ENCODE measurements at regions not wholly inside any gene's neighbourhood (a gene's known extent, or its start where the extent isn't known, plus 50 kb on each side); places are given as distances from the start of the nearest gene placed in this dataset.

GRCh38 chr3:66819993-66820501 lies 178.1 kb upstream of the KBTBD8 start:
- intact Hi-C loops (cut with micrococcal nuclease), result loop anchor here (5.0 kb wide), 1 partner anchor 568 kb away; no protein-coding TSS in a partner anchor

More at GRCh38 chr3:66819993-66820501, 178.1 kb upstream of the KBTBD8 start:
- H3K36me3 ChIP-seq (ENCODE audit: control insufficient read depth, insufficient read depth, low read length), result no peaks in the 10 kb centered on the region
- DNase-seq (ENCODE audit: extremely low read depth in 1 of 4, low spot score in 3 of 4) (no peak), FAIRE-seq (no peak), ATAC-seq (no peak)
- in situ Hi-C loops (cut with MboI), result loop anchor here (5.0 to 10.0 kb wide), 2 partner anchors 415 to 543 kb away; no protein-coding TSS in a partner anchor
- H3K9me1 ChIP-seq (ENCODE audit: control insufficient read depth, insufficient read depth, low read length), result no peaks in the 10 kb centered on the region
- 0% methylated on average over 3 of the region's 3 CpGs for WGBS (ENCODE audit: insufficient coverage, low coverage, missing lambda C conversion rate)
- H3K27ac ChIP-seq (ENCODE audit: extremely low read depth, low read depth, low read length), result no peak overlapping the region
- TF ChIP-seq LARP7 (IDR thresholded peaks at IDR 0.05), result no peak
- no peak for TF ChIP-seq PREB (CRISPR knock-in tag; IDR thresholded peaks at IDR 0.05)
- TF ChIP-seq ILF3 (IDR thresholded peaks at IDR 0.05; ENCODE audit: borderline replicate concordance), result no peak
- TF ChIP-seq HNRNPH1 (optimal IDR thresholded peaks at IDR 0.05; ENCODE audit: low read depth, low read length), result no peak
- TF ChIP-seq ASH1L (IDR thresholded peaks at IDR 0.05; ENCODE audit: borderline replicate concordance, low read depth, partially characterized antibody), result no peak
- TF ChIP-seq FOXK2 (conservative IDR thresholded peaks at IDR 0.05 in 1 of 2, IDR thresholded peaks at IDR 0.05 in 1 of 2; ENCODE audit: low read depth in 2 of 2), result no peak
- no peak for TF ChIP-seq ZFX (CRISPR knock-in tag; IDR thresholded peaks at IDR 0.05)
- TF ChIP-seq ELF2 (CRISPR knock-in tag; IDR thresholded peaks at IDR 0.05), result no peak
- no peak for TF ChIP-seq ZNF184 (CRISPR knock-in tag; IDR thresholded peaks at IDR 0.05)
- TF ChIP-seq PHTF2 (CRISPR knock-in tag; IDR thresholded peaks at IDR 0.05), result no peak
- H3K79me2 ChIP-seq (ENCODE audit: control insufficient read depth, insufficient read depth, low read length), result no peaks in the 10 kb centered on the region
- no peak overlapping the region for H3K4me3 ChIP-seq
- H3K9ac ChIP-seq (ENCODE audit: insufficient read depth in 1 of 2, low read depth in 2 of 2, low read length in 2 of 2), result no peak overlapping the region
- no TSS peak for BruUV-seq (replicated peaks)
- H3K4me1 ChIP-seq (replicated peaks in 1 of 2; ENCODE audit: control insufficient read depth in 2 of 2, insufficient read depth in 2 of 2, low read length in 2 of 2), result no peaks in the 10 kb centered on the region
- no peaks in the 10 kb centered on the region for H4K20me1 ChIP-seq (replicated peaks; ENCODE audit: control insufficient read depth, insufficient read depth, low read length)
- ChIA-PET CTCF (ENCODE audit: low intra/inter-chr PET ratio) (no interaction called here), POLR2A (interaction anchor here (0.7 kb wide), 1 partner anchor 238 kb away, joined by 3 read pairs; no protein-coding TSS in a partner anchor)
- H2AFZ ChIP-seq (ENCODE audit: low read depth, low read length), result no peak overlapping the region
- no peak overlapping the region for H3K4me2 ChIP-seq (ENCODE audit: insufficient read depth, low read length)
- no peaks in the 10 kb centered on the region for H3K9me3 ChIP-seq (replicated peaks; ENCODE audit: control insufficient read depth, insufficient read depth, low read depth, low read length)
- H3K27me3 ChIP-seq (ENCODE audit: control insufficient read depth in 2 of 2, insufficient read depth in 2 of 2, low read length in 2 of 2), result no peaks in the 10 kb centered on the region
